Inferior parietal cortex (tissue), 1 donor: ENCODE measurements at regions not wholly inside any gene's neighbourhood (a gene's known extent, or its start where the extent isn't known, plus 50 kb on each side); places are given as distances from the start of the nearest gene placed in this dataset.

Experiments
- DNase-seq: peaks from one replicate; pipeline ENCODE4 v3.0.0-alpha.2; 2016; ENCODE audit errors: extremely low spot score

DNA sequence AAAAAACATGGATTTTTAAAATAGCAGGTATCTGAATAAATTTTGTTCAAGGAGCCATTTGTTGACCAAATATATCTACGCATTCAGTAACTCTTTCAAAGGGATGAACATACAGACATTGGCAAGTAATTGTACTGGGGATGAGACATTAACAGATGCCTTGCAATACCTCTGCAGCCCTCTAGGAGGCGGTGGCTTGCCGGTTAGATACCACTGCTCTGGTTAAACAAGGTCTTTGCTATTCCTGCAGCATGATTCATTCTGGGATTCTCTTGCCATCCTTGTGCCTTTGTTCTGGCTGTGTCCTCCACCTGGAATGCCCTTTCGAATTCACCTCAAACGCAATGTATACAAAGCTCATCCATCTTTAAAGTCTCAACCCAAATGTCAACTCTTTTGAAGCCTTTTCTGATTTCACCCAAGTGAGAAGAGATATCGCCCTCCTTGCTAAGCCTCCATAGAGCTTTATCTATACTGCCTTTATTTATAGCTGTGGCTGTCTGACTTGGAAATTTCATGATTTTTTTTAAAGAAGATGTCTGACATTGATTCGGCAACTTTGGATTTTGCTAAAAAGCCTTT is 131.0 kb upstream of the SRRM4 start:
- no peak for DNase-seq

DNA sequence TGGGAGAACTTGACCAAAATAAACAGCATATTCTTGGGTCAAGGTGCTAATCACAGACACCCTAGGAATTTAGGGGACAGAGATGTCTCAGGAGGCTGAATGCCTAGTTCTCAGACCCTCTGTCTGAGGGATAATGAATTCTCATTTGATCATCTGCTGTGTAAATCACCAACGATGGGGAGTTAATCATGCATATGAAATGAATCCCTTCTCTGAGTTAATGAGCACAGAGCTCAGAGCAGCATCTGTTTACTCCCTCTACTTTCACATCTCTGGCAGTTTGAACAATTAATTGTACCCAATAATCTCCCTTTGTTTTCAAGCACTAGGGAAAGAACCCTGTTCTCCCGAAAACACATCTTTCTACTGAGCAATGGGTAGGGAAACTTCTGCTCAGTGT is 129.4 kb upstream of the SRRM4 start:
- no peak for DNase-seq

DNA sequence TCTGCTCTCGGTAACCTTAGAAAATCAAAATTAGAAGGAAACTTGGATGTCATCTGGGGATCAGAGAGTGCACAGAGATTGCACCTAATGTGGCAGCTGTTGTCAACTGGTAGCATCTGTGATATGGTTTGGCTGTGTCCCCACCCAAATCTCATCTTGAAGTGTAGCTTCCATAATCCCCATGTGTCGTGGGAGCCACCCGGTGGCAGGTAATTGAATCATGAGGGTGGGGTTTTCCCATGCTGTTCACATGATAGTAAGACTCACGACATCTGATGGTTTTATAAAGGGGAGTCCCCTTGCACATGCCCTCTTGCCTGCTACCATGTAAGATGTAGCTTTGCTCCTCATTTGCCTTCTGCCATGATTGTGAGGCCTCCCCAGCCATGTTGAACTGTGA is 127.7 kb upstream of the SRRM4 start:
- no peak for DNase-seq

DNA sequence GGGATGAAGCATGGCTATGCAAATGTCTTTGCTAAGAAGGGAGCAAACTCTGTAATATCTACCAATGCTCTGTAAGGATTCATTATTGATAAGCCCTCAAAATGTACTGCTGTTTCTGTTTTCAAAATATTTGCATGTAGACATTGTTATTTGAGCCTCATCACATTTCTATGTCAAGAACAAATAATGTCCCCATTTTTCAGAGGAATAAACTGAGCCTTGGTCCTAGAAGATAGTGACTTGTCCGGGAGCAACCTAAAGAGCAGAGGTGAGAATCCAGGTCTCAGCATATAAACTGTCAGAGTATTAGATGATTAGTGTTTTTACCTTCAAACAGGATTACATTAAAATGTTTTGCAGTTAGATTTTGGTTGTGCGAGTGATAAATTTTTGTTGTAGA is 125.5 kb upstream of the SRRM4 start:
- no peak for DNase-seq

DNA sequence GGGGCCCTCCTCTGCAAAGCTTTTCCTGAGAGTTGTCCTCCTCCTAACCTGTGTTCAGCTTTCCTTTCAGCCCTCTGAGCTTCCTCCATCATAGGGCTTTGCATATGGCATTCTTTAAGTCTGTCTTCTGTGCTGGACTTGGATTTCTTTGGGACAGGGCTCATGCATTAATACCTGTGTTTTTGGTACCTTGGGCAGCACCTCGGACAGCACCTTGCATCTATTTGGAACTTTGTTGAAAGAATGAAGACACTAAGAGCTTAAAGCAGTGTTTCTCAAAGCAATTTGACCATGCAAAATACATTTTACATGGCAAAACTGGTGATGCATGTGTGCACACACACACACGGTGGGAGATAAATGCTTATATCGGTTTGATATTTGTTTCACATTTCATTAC is 115.0 kb upstream of the SRRM4 start:
- no peak for DNase-seq

DNA sequence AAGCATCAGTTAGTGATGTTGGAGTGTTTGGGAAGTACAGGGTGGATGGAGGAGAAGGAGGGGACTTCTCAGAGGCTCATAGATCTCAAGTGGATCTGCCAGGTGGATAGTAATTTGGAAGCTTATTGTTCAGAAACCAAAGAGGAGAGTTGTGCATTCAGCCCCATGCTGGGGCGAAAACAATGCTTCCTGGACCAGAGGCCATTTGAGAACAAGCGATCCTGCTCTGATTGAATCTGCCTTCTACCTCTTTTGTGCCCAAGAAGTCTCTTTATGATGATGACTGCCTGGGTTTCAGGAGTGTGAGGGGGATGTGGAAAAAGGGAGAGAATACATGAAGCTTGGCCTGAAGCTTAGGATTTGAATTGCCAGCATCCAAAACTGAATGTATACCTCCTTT is 110.8 kb upstream of the SRRM4 start:
- DNase-seq: no peak

DNA sequence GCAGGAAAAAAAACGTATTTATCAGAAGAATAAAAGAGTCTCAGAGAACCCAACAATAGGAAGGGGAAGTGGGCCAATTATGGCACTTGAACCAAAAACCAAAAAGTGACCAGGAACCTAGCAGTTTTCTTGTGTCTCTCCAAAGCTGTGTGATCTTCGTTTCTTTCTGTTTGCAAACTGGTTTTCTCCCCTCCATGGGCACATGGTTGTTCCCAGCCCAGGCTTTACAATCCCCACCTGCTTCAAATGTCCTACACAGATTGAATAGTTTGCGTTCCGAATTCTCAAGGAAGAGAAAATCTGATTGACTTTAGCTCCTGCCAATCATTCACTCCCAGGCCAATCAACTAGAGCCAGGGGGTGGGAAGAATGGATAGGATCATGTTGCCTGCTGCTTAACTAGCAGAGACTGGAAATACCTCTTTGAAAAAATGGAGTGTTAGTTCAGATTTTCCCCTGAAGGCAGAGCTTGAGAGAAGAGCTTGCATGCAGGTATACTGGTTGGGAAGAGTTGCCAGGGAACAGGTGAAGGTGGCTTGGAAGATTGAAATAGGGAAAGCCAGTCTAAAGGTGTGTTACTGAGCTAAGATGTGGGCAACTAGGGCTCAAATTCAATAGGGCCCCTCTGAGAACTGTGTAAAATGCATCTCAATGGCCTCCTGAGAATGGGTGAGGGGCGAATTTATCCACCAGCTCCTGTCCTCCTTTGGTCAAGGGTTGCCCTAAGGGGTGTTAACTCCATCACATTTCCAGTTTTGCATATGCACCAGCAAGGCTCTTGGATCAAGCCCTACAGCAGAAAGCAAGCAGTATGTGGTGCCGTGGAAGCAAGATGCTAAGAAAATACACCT is 106.4 kb upstream of the SRRM4 start:
- no peak for DNase-seq

DNA sequence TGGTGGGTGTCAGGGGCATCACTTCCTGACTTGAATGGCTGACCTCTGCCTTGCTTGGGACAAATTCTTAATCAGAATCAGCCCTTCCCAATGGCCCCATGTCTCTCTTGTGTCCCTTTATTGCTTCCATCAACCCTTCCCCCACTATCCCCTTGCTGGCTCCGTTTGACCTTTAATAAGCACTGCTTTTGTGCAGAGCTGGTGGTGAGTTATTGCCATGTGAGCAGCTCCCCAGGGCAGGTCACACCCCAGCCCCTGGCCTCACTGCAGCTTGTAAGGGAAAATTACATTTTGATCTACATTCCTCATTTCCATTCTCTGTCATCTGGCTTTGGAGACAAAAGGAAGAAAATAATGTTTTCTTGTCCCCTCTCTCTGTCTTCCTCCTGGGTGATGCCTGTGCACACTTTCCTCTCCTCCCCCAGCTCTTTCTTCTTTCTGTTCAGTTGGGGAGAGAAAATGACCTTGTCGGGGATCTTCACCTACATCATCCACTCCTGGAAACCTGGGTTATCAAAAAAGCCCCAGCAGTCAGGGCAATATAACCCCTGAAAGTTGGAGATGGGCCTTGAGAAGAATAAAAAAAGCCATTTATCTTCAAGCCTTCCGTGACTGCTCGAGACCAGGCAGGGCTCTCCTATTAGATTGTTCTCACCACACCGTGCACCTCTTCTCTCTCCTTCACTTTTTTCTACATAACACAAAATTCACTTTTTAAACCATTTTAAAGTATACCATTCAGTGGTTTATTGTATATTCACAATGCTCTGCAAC is 100.4 kb upstream of the SRRM4 start:
- no peak for DNase-seq

DNA sequence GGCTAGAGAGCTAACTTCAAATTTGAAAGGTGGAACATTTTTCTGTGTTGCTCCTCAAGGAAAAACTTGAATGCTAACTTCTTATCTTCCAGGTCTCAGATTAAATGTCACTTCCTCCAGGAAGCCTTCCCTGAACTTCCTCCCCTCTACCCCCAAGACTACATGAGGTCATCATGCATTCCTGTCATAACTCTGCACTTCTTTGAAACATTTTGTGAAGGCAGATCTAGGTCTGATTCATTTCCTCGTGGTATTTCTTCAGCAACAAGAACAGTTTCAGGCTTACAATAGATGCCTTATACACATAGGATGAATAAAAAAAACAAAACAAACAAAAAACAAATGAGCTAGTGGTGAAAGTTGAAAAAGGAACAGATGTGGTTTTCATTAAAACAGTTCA is 97.1 kb upstream of the SRRM4 start:
- no peak for DNase-seq

DNA sequence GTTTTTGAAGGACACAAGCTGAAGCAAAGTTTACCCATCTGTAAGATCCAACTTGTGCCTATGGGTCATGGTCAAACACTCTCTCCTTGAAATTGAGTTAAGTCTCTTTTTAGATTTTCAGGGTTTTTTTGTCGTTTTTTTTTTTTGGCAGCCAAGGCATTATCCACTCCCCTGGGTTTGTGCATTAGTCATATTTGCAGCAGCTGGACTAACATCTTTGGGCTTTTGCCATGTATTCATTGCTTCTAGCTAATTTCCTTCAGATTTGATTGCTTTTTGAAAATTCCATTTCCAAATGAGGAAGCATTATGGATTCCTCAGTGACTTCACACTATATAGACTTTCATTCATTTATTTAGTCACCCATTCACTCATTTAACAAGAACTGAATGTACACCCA is 80.3 kb upstream of the SRRM4 start:
- DNase-seq: no peak

DNA sequence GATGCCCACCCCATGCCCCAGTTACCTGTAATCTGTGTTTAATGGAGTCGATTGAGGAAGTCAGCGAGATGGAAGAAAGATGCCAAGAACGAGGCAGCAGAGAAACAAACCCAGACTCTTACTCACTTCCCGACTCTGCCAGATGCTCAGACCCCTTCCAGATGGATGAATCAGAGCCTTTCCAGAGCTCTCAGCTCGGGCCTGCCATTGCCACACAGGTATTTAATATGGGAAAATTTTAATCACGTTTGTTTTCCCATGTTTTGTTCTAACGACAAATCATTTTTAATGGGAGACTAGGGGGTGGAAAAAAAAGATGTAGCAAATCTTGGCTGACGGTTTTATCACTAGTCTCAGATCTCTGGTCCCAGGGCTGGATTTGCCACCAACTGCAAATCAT is 72.5 kb upstream of the SRRM4 start:
- no peak for DNase-seq

DNA sequence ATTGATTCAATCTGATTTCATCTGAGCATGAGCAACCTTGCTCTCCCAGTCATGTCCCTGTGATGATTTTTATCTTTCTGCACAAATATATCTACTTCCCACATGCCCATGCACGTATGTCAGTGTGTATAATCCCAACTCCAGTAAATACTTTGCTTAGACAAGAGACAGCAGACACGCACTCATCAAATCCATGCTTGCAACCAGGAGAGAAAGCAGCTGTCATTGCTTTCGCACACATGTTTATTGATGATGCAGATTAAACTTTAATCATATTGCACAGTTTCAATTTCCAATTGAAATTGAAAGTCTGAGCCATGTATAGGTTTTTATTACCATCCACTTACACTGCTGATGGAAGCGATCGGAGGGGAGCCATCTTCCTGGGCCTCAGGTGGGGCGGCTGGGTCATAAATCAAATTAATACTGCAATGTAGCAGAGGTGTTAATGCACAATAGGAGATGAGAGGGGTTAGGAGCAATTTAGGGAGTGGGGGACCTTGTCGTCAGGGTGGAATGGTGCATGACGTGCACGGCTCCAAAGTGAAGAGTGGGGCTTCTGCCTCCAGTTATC is 68.6 kb upstream of the SRRM4 start:
- no peak for DNase-seq

DNA sequence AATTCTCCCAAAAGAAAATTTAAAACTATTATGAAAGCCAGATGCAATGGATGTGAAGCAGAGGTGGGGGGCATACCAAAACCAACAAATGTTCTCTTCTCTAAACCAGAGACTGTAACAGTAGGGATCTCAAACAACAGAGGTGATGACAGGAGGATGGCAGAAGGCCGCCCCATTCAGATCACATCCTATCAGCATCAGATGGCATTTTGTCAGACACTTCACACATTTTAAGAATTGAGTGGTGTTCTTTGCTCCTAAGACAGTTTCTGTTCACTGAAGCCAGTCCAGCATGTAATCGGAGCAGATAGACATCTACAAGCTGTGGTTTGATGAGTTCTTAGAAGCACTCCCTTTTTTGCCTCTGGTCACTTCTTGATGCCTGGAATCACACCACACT is 59.6 kb upstream of the SRRM4 start:
- no peak for DNase-seq

DNA sequence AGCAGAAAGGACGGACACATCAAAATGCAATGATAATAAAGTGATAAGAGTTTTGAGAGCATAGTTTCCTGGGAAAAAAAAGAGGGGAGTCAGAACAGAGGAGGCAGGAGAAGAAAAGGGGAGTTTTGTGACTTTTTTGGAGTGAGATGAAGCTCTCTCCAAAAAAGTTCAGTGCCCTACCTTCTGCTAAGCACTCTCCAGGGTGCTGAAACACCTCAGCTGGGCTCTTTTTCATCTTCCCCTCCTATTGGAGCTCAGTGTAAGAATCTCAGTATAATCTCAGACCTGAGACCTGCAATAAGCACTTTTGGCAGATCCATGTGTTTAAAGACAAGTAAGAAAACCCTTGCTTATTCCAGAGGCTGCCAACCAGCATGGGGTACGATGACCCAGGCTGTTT is 58.9 kb upstream of the SRRM4 start:
- DNase-seq: no peak

DNA sequence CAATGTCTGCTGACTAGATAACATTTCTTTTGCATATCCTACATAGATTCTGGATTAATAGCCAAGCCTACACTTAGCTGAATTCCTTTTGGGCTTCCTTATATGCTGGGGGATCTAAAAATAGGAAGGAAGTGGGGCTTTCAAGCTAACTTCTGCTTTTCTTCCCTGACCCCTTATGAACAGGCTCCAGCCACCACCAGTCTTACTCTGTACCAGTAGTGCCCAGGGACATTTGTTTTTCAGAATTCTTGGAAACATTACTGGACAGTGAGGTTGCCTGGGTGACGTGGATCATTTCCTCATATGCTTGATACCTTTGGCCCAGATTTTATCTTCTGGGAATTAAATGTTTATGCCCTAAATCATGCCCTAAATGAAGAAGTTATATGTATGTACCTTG is 55.9 kb upstream of the SRRM4 start:
- DNase-seq: no peak

DNA sequence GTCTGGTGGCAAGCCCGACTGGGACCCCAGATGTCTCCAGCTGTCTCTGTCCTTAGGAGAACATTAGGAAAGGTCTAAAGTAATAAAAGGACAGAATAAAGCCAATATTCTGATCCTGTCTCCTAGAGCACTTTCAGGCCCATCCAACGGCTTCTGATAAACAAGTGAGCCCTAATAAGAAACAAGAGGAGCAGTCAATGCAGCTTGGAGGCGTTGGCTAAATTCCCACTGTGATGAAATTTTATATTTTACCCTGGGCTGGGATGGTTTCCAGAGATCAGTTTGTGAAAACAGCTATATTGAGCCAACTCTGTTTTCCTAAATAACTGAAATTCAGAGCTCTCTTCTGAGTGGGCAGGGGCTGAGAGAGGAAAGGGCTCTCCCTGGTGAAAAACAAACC is 55.5 kb upstream of the SRRM4 start:
- DNase-seq: no peak
